Prostate gland (tissue), 2 donors: ENCODE measurements at regions not wholly inside any gene's neighbourhood (a gene's known extent, or its start where the extent isn't known, plus 50 kb on each side); places are given as distances from the start of the nearest gene placed in this dataset.

Experiments used
- CTCF ChIP-seq, 4 experiments: fragments of 200-600 bp in 2 of 4; fragments of 450-650 bp in 2 of 4; sonication (generic) in 2 of 4; IDR thresholded peaks; 1 replicate in 3 of 4; 2 replicates in 1 of 4; pipeline ENCODE4 v1.5.1; 2016 to 2019; ENCODE audit warnings: antibody characterized with exemption in 4 of 4, mild to moderate bottlenecking in 2 of 4, moderate library complexity in 2 of 4
- POLR2A ChIP-seq: fragments of 450-650 bp; IDR thresholded peaks from one replicate; pipeline ENCODE4 v1.6.1; 2016; ENCODE audit warnings: antibody characterized with exemption, mild to moderate bottlenecking
- POLR2AphosphoS5 ChIP-seq: sonication (generic); formaldehyde crosslinking; IDR thresholded peaks from one replicate; pipeline ENCODE4 v1.6.1; 2017; ENCODE audit warnings: antibody characterized with exemption

DNA sequence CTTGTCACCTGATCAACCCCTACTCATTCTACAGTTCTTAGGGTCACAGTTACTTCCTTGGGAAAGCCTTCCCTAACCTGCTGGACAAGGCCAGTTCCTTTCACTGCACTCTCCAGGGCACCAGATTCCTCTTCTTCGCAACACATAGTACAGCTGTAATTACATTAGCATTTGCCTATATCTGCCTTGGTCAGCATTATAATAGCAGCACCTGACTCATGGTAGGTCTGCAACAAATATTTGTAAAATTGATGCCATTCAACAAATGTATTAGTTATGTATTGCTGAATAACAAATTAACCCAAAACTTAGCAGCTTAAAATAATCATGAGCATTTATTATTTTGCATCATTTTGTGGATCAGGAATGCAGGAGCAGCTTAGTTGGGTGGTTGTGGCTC, 193.0 kb downstream of the IRX5 start:
- TF ChIP-seq CTCF (IDR thresholded peaks at IDR 0.05) (no peak), POLR2A (no peak), POLR2AphosphoS5 (no peak)
